GM13977 (cell line): ENCODE measurements at regions not wholly inside any gene's neighbourhood (a gene's known extent, or its start where the extent isn't known, plus 50 kb on each side); places are given as distances from the start of the nearest gene placed in this dataset.
A peak's percentile ranks its signal among the peaks of the same experiment; 100 is the strongest.

ENCODE experiments used
- DNase-seq: peaks from one replicate; pipeline ENCODE4 v3.0.0; 2012; ENCODE audit warnings: low spot score
- in situ Hi-C: fragments of 300-500 bp; cut with MboI; formaldehyde crosslinking; loops from one replicate; pipeline ENCODE4 v1.12.0; 2022; ENCODE audit warnings: low sequenced_read_pairs, low pct_unique_long_range_greater_than_20kb, mixed read lengths, inconsistent platforms; ENCODE audit not compliant: unreplicated experiment
- TF ChIP-seq, protein P1 (sequence below): IDR thresholded peaks from 2 replicates; pipeline ENCODE4 v1.5.1; 2012; ENCODE audit warnings: mild to moderate bottlenecking, control low read depth; ENCODE audit not compliant: insufficient read depth; ENCODE audit errors: extremely low read depth, missing control alignments

GRCh38 chr6:11413117-11413687 is 124.3 kb upstream of the TMEM170B start:
- DNase-seq, result no peak
- in situ Hi-C loops, result no loop called here
- TF ChIP-seq, protein P1, sequence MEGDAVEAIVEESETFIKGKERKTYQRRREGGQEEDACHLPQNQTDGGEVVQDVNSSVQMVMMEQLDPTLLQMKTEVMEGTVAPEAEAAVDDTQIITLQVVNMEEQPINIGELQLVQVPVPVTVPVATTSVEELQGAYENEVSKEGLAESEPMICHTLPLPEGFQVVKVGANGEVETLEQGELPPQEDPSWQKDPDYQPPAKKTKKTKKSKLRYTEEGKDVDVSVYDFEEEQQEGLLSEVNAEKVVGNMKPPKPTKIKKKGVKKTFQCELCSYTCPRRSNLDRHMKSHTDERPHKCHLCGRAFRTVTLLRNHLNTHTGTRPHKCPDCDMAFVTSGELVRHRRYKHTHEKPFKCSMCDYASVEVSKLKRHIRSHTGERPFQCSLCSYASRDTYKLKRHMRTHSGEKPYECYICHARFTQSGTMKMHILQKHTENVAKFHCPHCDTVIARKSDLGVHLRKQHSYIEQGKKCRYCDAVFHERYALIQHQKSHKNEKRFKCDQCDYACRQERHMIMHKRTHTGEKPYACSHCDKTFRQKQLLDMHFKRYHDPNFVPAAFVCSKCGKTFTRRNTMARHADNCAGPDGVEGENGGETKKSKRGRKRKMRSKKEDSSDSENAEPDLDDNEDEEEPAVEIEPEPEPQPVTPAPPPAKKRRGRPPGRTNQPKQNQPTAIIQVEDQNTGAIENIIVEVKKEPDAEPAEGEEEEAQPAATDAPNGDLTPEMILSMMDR, result peak; percentile 25

GRCh38 chr6:11412616-11413015 is 124.9 kb upstream of the TMEM170B start:
- DNase-seq, result no peak
- in situ Hi-C loops, result no loop called here
- TF ChIP-seq, protein P1, result no peak

GRCh38 chr6:11412011-11412424 is 125.5 kb upstream of the TMEM170B start:
- TF ChIP-seq, protein P1, result no peak
- DNase-seq, result no peak
- in situ Hi-C loops, result no loop called here

GRCh38 chr6:11411593-11411992 is 126.0 kb upstream of the TMEM170B start:
- in situ Hi-C loops, result no loop called here
- TF ChIP-seq, protein P1, result no peak
- no peak for DNase-seq

DNA sequence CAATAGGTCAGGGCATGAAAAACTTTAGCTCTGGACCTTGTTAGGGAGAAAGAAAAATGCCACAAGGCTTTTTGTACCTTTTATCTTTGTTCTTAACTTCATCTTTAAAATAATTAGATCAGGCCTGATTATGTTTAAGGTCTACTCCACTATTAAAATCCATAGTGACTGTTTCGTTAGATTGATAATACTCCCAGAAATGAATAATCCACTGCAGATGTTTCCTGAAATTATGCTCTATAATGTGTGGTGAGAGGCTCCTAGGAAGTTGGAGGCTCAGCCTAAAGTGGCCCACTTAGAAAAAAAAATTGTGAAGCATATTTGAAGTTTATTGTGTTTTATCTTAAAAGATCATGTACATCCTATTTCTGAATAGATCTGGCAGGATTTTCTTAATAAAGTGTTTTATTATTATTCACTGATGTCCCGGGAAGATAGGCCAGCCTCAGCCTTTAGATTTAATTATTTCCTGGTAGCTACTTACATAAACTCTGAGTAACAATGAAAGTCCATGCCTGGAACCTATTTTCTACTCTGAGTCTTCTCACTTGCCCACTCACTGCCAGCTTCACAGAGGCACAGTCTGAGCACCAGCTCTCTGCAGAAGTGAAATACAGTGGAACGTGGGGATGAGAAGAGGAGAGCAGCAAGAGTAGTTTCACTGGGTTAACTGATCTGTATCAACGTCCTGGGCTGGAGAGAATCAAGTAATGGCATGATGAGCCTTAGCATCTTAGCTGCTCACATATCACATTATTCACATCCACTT is 126.8 kb upstream of the TMEM170B start:
- DNase-seq, result peak; percentile 33
- in situ Hi-C loops, result no loop called here
- TF ChIP-seq, protein P1, result no peak

DNA sequence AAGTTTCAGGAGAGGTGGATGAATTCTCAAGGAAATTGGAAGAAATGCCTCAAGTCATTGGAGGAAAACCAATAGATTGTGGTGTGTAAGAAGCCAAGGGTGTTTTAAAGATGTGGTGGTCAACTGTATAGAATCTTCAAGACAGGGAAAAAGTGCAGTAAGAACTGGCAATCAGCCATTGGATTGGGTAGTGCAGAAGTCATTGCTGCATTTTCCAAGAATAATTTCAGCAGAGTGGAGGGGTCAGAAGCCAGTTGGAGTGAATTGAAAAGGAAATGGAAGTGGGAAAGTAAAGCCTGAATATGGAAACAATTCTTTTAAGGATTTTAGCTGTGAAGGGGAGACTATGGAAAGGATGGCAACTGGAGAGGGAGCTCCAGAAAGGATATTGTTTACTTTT is 128.2 kb upstream of the TMEM170B start:
- no peak for DNase-seq
- in situ Hi-C loops, result no loop called here
- TF ChIP-seq, protein P1, result no peak

GRCh38 chr6:11407414-11407813 is 130.1 kb upstream of the TMEM170B start:
- DNase-seq, result no peak
- in situ Hi-C loops, result no loop called here

More at GRCh38 chr6:11407414-11407813, 130.1 kb upstream of the TMEM170B start:
- TF ChIP-seq, protein P1, result no peak
